ENCODE measurements at regions not wholly inside any gene's neighbourhood (a gene's known extent, or its start where the extent isn't known, plus 50 kb on each side); places are given as distances from the start of the nearest gene placed in this dataset.
"Not testable (repeated sequence)": the region's sequence is repeated elsewhere in the genome, so short reads cannot be mapped to it uniquely, and the experiment has no call there.

DNA sequence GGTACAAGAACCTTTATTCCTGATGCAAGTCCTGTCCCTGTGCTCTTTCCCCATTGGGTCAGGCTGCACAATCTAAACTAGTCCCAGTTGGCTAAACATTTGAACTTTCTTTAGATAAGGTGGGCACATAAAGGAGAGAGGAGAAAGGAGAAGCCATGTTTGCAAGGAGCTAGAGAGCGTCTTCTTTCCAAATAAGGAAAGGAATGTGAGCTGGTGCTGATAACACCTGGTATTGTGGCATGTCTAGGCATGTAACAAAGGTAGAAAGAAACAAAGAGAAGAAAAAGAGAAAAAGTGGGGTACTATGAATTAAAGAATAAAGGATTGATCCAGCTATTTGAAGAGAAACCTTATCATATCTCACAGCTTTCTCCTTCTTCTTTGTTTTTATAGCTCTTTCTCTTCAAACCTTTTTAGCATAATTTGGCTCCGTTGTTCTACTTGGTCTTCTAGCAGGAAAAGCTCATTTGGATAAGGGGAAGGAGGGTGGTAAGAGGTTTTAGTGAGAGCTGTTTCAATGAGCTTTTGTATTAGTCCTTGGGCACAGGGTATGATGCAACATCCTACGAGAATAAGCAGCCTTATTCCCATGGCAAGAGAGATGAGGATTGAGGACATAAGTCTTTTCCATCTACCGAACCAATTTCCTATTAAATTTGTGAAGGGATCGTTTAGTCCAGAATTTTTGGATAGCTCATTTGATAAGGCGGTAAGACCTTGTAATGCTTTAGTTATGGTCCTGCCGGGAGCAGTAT is 415.5 kb upstream of the MAN1A1 start:
- DNase-seq (ENCODE audit: insufficient read length, low spot score) (no peak), FAIRE-seq (no peak)

DNA sequence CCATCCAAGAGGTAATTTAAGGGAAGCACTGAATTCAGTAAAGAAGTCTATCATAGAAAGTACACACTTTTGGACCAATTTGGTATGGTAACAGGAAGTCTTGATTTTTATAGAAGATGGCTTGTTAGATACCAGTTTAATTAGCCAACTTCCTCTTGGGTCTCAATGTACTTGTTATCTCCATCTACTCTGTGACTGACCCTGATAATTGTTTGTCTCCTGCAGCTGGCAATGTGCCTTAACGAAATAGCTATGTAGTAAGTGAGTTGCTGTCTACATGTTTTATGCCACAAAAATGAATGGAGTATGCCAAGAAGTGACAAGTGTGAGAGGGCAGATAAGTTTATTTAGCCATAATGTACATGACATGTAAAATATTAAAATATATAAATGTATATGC is 410.5 kb upstream of the MAN1A1 start:
- no peak for DNase-seq (ENCODE audit: insufficient read length, low spot score)
- no peak for FAIRE-seq

DNA sequence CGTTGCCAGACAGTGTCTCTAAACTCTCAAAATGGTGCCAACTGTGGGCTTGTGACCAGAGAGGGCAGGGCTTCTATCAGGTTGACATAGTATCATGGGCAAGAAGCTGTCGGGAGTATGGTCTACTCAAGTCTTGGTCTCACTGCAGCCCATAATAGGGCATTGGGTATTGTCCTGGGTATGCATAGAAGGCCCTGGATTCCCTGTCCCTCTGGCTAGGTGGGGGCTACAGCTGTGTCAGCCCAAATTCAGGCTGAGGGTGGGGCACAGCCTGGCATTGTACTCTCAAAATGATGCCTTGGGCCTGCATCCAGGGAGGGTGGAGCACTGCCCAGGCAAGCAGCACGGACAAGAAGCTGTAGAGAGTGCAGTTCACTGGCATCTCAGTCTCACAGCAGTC is 408.8 kb upstream of the MAN1A1 start:
- DNase-seq (ENCODE audit: insufficient read length, low spot score) (no peak), FAIRE-seq (no peak)

DNA sequence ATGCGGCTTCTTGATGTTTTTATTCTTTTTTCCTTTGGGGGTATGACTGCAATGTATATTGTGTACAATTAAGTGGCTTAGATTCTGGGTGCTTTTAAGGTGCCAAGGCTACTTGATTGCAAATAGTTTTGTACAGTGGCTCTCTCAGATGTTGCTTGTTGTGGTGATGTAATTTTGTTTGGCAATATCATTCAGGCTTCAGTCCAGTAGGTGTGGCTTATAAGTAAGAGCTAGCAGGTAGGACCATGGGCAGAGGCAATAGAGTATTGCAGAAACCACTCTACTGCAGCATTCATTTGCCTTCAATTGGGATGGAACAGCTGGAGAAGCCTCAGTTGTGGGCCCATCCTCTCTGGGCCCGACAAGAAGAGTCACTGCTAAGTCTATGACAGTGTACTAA is 407.9 kb upstream of the MAN1A1 start:
- FAIRE-seq (no peak), DNase-seq (ENCODE audit: insufficient read length, low spot score) (no peak)

DNA sequence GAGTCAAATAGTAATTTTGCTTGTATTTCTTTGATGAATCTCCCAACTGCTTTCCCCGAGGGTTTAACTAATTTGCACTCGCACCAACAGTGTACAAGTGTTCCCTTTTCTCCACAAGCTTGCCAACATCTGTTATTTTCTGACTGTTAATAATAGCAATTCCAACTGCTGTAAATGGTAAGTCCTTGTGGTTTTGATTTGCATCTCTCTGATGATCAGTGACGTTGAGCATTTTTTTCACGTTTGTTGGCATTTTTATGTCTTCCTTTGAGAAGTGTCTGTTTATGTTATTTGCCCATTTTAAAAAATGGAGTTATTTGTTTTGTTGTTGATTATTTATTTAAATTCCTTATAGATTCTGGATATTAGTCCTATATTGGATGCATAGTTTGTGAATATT is 399.8 kb upstream of the MAN1A1 start:
- DNase-seq (ENCODE audit: insufficient read length, low spot score) = no peak
- FAIRE-seq = no peak

DNA sequence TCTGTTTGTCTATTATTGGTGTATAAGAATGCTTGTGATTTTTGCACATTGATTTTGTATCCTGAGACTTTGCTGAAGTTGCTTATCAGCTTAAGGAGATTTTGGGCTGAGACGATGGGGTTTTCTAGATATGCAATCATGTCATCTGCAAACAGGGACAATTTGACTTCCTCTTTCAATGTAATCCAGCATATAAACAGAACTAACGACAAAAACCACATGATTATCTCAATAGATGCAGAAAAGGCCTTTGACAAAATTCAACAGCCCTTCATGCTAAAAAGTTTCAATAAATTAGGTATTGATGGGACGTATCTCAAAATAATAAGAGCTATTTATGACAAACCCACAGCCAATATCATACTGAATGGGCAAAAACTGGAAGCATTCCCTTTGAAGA is 399.0 kb upstream of the MAN1A1 start:
- FAIRE-seq; DNase-seq (ENCODE audit: insufficient read length, low spot score): not testable (repeated sequence)

DNA sequence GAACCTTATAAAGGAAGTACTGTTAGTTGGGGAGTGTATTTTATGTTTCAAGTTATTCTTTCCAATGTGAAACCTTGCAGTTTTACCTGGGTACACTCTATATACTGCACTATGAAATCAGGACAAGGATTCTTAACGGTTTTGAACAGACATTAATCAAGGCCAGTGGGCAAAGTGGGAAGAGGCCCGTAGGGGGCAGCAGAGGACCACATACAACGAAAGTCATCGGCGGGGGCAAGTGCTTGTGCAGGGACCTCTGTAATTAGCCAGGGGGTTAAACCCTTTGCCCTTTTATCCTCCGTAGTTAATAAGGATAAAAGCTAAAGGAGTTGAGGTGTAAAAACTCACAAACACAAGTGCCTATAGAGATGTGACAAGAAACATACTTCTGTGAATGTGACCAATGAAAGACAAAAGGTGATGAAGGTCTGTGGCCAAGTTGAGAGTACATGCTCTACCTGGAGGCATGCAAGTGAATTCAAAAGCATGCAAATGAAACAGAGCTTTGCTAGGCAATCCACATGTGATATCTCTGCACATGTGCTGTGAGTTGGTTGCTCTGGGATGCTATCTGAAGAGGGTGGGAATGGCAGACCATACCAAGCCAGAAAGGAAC is 392.7 kb upstream of the MAN1A1 start:
- DNase-seq (ENCODE audit: insufficient read length, low spot score) (peak; percentile 13), FAIRE-seq (peak; percentile 93)

DNA sequence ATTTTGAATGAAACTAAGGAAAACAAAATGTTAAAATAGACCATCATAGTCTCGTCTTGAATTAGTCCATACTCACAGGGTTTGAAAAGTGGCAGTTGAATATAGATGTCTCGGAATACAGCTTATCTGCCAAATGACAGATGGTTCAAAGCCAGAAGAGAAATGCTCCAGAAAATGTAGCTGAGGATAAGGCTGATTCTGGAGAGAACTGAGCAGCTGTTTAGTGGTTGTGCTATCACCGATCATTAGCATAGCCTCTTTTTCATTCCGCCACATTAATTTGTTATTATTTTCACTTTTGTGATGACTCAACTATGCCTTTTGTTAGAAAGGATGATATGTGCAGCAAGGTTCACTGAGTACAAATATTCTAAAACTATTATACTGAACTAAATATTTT is 390.2 kb upstream of the MAN1A1 start:
- FAIRE-seq (no peak), DNase-seq (ENCODE audit: insufficient read length, low spot score) (no peak)

DNA sequence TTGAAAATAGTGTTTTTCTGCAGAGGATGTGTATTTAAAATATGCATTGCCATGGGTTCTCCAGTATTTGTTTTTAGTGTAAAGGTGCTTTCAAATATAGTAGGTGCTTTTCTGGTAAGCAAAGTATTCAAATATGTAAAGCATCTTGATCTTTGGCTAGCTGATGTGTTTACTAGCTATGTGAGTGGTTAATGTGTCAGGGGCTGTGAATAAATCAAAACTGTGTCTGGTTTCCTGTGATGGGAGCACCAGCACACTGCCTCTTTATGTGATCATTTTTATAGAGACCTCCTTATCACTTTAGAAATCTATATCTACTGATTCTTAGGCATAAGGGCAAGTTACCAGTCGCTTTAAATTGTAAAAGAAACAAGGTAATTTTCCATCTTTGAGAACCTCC is 388.9 kb upstream of the MAN1A1 start:
- DNase-seq (ENCODE audit: insufficient read length, low spot score) (no peak), FAIRE-seq (no peak)

DNA sequence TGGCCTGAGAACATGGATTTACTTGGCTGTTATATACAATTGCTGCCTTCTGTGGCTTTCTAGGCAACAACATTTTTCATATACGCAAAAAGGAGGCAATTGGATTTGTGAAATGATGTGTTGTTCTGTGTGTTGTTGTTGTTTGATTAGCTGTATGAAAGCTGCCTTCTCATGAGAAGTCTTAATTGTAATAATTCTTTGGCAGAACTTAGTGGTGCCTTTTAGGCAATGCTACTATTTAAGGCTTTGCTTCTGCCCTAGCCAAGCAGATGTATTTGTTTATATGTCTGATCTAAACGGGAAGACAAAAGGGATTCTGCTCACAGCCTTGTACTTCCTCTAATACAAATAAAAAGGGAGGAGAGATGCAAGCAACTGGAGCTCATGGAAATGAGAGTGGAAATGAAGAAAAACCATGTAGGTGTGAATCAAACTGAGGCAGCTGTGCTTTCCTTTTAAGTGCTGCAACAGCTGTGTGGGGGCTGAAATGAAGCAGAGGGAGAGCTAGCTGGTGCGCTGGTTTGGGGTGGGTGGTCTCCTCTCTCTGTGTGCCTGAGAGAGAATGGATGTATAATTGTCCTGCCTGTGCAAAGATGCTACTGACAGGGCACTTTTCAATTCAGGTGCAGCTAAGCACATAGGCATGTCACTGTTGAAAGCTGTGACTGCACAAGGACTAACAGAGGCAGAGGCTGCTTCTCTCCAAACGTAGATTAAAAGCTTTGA is 386.9 kb upstream of the MAN1A1 start:
- no peak for FAIRE-seq
- no peak for DNase-seq (ENCODE audit: insufficient read length, low spot score)

DNA sequence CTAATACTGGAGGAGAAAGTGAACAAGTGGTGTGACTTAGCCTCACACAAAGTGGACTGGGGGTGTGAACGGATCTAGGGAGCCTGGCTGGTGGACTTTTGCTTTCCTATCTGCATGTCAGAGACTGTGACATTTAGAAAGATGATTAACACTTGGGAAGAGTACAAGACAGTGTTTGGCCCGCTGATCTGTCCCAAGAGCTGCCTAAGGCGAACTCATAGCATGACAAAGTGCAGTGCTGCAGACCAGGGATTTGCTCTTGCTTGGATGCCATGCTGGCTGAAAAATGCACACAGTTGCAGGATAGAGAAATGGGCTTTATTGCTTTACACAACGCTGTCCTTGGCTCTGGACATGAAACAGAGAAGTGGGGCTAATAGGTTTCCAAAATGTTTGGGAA is 386.0 kb upstream of the MAN1A1 start:
- no peak for FAIRE-seq
- no peak for DNase-seq (ENCODE audit: insufficient read length, low spot score)

DNA sequence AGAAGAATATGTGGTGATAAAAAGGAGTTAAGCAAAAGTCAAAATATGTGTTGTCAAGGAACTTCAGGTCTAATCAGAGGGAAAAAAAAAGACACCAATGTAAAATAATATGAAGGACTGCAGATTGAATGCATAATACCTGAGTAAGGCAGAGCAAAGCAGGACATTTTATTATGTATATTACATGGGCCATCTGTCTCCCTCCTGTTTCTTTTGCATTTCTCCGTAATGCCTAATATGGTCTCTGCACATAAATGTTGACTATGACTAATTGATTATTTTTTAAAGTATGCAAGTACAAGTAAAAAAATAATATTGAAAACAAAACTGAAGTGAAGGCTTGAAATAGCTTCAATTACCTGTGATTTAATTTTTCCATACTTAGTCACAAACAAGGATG is 384.7 kb upstream of the MAN1A1 start:
- FAIRE-seq = no peak
- no peak for DNase-seq (ENCODE audit: insufficient read length, low spot score)

DNA sequence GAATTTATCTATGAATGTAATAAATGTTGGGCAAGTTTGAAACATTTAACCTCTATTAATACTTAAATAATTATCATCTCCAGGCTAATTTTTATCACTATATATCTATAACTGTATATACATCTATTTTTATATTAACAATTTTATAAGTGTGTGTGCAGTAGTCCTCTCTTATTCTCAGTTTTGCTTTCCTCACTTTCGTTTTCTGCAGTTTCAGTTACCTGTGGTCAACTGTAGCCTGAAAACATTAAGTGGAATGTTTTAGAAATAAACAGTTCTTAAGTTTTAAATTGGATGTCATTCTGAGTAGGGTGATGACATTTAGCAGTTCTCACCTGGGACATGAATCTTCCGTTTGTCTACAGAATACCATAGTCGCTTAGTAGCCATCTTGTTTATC is 379.4 kb upstream of the MAN1A1 start:
- DNase-seq (ENCODE audit: insufficient read length, low spot score) = no peak
- FAIRE-seq = peak; percentile 39

DNA sequence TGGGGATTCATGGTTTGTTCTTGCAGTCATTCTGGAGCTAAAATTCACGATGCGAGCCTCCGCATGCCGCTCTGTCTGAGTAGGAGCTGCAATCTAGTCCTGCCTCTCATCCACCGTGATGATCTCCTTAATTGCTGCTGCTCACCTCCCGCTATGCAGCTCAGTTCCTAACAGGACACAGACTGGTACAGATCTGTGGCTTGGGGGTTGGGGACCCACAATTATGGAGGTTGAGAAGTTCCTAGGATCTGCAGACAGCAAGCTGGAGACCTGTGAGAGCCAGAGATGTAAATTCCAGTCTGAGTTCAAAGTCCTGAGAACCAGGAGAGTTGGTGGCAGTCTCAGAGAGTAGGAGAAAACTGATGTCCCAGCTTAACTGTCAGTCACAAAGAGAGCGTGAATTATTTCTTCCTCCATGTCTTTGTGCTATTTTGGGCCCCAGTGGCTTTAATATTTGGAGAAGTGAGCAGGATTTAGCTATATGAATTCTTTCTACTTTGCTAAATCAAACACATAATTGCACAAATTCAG is 378.7 kb upstream of the MAN1A1 start:
- no peak for FAIRE-seq

DNA sequence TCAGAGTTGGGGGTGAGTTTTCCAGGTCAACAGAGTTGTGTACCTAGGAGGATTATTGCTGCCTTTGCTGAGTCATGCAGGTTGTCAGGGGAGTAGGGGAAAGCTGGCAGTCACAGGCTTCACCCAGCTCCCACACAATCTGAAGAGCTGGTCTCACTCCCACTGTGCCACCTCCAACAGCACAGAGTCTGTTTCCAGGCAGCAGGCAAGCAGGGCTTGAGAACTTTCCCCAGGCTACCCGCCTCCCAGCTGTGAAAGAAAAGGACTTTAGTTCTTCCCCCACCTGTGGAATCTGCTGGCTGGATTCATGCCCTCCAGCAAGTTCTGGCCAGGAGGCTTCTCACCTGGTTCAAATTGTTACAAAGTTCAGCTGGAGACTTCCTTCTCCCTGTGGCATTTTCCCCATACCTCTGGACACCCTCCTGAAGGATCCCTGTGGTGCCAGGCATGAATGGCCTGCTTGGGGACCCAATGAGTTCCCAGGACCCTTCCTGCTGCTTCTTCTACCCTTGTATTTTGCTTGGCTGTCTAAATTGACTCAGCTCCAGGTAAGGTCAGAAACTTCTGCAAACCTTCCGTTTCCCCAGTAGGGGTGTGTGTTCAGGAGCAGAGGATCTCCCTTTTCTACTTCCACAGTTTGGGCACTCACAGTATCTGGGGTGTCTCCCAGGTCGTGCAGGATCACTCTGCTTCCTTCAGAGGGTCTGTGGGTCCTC is 378.1 kb upstream of the MAN1A1 start:
- FAIRE-seq (no peak), DNase-seq (ENCODE audit: insufficient read length, low spot score) (no peak)

More for the DNA sequence above, 378.7 kb upstream of the MAN1A1 start:
- DNase-seq (ENCODE audit: insufficient read length, low spot score) = no peak

DNA sequence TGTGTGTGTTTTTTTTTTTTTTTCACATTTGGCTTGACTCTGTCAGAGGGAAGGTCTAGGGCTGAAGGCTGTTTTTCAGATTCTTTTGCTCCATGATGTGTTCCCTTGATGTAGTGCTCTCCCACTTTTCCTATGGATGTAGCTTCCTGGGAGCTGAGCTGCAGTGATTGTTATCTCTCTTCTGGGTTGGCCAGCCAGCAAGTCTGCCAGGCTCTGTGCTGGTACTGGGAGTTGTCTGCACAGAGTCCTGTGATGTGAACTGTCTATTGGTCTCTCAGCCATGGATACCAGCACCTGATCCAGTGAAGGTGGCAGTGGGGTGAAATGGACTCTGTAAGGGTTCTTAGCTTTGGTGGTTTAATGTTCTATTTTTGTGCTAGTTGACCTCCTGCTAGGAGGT is 377.4 kb upstream of the MAN1A1 start:
- not testable (repeated sequence) for FAIRE-seq; DNase-seq (ENCODE audit: insufficient read length, low spot score)

DNA sequence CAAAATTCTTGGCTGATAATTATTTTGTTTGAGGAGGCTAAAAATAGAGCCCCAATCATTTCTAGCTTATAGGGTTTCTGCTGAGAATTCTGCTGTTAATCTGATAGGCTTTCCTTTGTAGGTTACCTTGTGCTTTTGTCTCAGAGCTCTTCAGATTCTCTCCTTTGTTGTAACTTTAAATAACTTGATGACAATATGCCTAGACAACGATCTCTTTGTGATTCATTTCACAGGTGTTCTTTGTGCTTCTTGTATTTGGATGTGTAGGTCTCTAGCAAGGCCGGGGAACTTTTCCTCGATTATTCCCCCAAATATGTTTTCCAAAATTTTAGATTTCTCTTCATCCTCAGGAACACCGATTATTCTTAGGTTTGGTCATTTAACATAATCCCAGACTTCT is 376.5 kb upstream of the MAN1A1 start:
- DNase-seq (ENCODE audit: insufficient read length, low spot score) = no peak
- no peak for FAIRE-seq

DNA sequence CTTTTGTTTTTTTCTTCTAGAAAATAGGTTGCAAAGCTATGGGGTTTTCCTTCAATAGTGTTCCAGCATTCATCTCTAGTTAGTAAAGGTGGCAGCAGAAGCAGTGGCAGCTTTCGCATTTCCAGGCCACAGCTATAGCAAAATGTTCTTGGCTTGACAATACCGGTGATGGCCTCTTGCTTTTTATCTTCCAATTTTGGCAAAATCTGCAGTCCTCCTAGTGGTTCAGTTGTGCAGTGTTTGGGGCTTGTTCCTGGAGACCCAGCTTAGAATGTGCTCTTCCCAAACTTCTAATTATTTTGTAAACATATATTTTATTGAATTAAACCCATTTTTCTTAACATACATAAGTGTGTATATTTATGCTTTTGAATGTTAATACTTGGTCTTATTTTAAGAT is 370.6 kb upstream of the MAN1A1 start:
- no peak for DNase-seq (ENCODE audit: insufficient read length, low spot score)
- FAIRE-seq = no peak

DNA sequence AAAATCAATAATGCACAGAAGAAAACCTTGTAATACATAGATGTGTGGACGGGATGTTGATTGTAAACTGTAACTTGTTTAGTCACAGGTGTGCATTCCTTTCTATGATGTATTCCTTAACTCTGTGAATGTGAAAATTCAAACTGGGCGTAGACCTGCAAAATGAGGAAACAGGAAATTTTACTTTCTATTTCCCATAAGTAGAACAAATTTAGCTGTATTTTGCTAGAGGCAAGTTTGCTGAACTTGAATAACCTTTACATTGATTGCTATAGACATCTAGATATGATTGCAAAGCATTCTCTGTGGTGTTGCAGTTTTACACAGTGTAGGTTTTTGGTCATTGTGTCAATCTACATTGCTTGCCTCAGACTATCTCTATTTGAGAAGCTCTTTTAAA is 368.4 kb upstream of the MAN1A1 start:
- DNase-seq (ENCODE audit: insufficient read length, low spot score) (no peak), FAIRE-seq (no peak)

DNA sequence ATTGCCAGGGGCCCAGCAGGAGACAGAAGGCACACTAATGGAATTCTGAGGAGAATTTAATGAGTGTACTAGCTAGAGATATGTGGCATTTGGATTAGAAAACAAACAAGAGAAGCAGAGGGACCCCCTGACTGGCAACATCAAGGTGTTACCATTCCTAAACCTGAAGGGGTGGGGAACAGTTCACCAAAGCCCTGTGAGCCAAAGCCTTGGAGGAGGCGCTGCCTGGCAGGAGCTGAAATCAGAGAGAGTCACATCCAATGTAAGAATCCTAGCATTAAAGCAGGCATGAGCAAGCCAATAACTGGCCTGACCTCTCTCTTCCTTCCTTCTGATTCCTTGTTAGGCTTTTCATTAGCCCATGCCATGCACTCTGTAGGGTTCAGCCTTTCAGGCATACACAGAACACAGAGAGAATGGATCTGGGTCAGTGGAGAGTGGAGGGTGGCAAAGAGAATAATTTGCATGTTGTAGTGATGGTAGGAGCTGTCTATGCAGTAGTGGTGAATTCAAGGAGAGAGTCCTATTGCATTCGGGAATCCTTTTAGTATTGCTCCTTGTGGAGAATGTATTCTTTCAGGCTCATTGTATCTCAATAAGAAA is 367.2 kb upstream of the MAN1A1 start:
- FAIRE-seq (no peak), DNase-seq (ENCODE audit: insufficient read length, low spot score) (no peak)

DNA sequence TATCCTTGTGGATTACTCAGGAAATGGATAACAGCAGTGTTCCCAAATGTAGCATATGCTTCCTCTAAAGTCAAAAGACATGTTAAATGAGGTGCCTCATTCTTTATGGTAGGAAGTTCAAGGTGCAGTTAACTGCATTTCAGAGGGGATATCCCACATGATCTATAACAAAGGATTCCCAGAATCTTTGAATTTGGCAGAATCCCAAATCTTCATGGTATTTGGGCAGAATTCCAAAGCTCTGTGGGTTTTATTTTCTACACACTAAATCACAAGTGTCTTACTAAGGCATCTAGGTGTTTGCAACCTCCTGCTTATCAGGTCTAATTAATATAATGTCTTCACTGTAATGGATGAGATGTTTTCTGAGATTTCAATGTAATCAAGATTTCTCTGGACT is 364.3 kb upstream of the MAN1A1 start:
- DNase-seq (ENCODE audit: insufficient read length, low spot score) = no peak
- FAIRE-seq = no peak
